CD4-positive, alpha-beta memory T cell (primary cell): ENCODE measurements at regions not wholly inside any gene's neighbourhood (a gene's known extent, or its start where the extent isn't known, plus 50 kb on each side); places are given as distances from the start of the nearest gene placed in this dataset.
A peak's percentile ranks its signal among the peaks of the same experiment; 100 is the strongest.

ENCODE experiments used
- CTCF ChIA-PET: fragments of 350-600 bp; sonication (Branson Sonifier 250); formaldehyde crosslinking; loops from one replicate; lab custom pipeline; 2021; ENCODE audit warnings: inconsistent platforms; ENCODE audit not compliant: partially characterized antibody; lab: Charles Lee
- POLR2A ChIA-PET: fragments of 350-600 bp; sonication (Branson Sonifier 250); formaldehyde crosslinking; loops from one replicate; lab custom pipeline; 2021; ENCODE audit not compliant: partially characterized antibody; lab: Charles Lee
- DNase-seq, 5 donors: peaks; one replicate each; pipeline versions ENCODE4 v3.0.0 to v3.0.0-alpha.2; 2020 to 2022; ENCODE audit warnings: mixed read lengths in 1 of 5
- H3K27ac ChIP-seq: one replicate; pipeline ENCODE4 v1.7.0; 2013; ENCODE audit warnings: low read depth, low read length
- H3K27me3 ChIP-seq: 2 replicates; pipeline ENCODE4 v1.7.0; 2013; ENCODE audit warnings: mild to moderate bottlenecking, low read length, moderate library complexity; ENCODE audit not compliant: insufficient read depth
- H3K36me3 ChIP-seq: 2 replicates; pipeline ENCODE4 v1.7.0; 2013; ENCODE audit warnings: mild to moderate bottlenecking, low read length, moderate library complexity; ENCODE audit not compliant: insufficient read depth
- H3K4me1 ChIP-seq: 2 replicates; pipeline ENCODE4 v1.7.0; 2013; ENCODE audit warnings: mild to moderate bottlenecking, low read length, moderate library complexity; ENCODE audit not compliant: insufficient read depth
- H3K4me3 ChIP-seq, 2 donors: one replicate each; pipeline ENCODE4 v1.7.0; 2013; ENCODE audit warnings: low read length in 2 of 2, mild to moderate bottlenecking in 1 of 2
- H3K9me3 ChIP-seq, 2 donors: one replicate each; pipeline ENCODE4 v1.7.0; 2013; ENCODE audit warnings: low read length in 2 of 2, control low read depth in 1 of 2; ENCODE audit not compliant: control insufficient read depth in 1 of 2
- H3K27ac Mint-ChIP-seq, 7 donors: one replicate each; pipeline ENCODE4 v1.8.0; 2020 to 2021; ENCODE audit warnings: mixed read lengths in 7 of 7, mild to moderate bottlenecking in 6 of 7, inconsistent platforms in 3 of 7, moderate library complexity in 3 of 7
- H3K27me3 Mint-ChIP-seq, 2 donors: one replicate each; pipeline ENCODE4 v1.8.0; 2020 to 2021; ENCODE audit warnings: mixed read lengths in 2 of 2
- H3K36me3 Mint-ChIP-seq, 2 donors: one replicate each; pipeline ENCODE4 v1.8.0; 2020 to 2021; ENCODE audit warnings: mixed read lengths in 2 of 2, inconsistent platforms in 1 of 2, mild to moderate bottlenecking in 1 of 2
- H3K4me1 Mint-ChIP-seq, 4 donors: one replicate each; pipeline ENCODE4 v1.8.0; 2020 to 2021; ENCODE audit warnings: mixed read lengths in 4 of 4, mild to moderate bottlenecking in 1 of 4
- H3K4me3 Mint-ChIP-seq, 8 donors: one replicate each; pipeline ENCODE4 v1.8.0; 2020 to 2021; ENCODE audit warnings: mixed read lengths in 8 of 8, mild to moderate bottlenecking in 7 of 8, moderate library complexity in 6 of 8, inconsistent platforms in 3 of 8
- H3K9me3 Mint-ChIP-seq, 8 donors: one replicate each; pipeline ENCODE4 v1.8.0; 2020 to 2021; ENCODE audit warnings: mixed read lengths in 8 of 8, mild to moderate bottlenecking in 5 of 8, inconsistent platforms in 3 of 8, moderate library complexity in 1 of 8
- intact Hi-C: fragments of 100-400 bp; cut with micrococcal nuclease; formaldehyde crosslinking; loops from one replicate; pipeline ENCODE4 v1.15.1; 2023

GRCh38 chr7:104963378-104963990 is 50.5 kb upstream of the KMT2E start:
- peaks cover 0 to 4% (median 0%) of the 10 kb centered on the region in 8 donors for H3K9me3 Mint-ChIP-seq
- ChIA-PET POLR2A (no interaction called here), CTCF (interaction anchor here (0.8 kb wide), 1 partner anchor 18 kb away, joined by 3 read pairs; no protein-coding TSS in a partner anchor)
- H3K9me3 ChIP-seq, result no peaks in the 10 kb centered on the region
- peaks cover 0 to 16% (median 3%) of the 10 kb centered on the region in 4 donors for H3K4me1 Mint-ChIP-seq
- no peak for DNase-seq
- H3K27ac ChIP-seq, result no peak overlapping the region
- H3K27ac Mint-ChIP-seq, result peak overlapping the region in 3 of 7 donors; percentile 19 to 92 (median 61)
- peaks cover 0 to 11% of the 10 kb centered on the region in 2 donors for H3K36me3 Mint-ChIP-seq
- no peaks in the 10 kb centered on the region for H3K27me3 Mint-ChIP-seq
- intact Hi-C loops, result no loop called here
- no peak overlapping the region for H3K4me3 ChIP-seq
- H3K27me3 ChIP-seq, result no peaks in the 10 kb centered on the region
- no peaks in the 10 kb centered on the region for H3K4me1 ChIP-seq
- no peaks in the 10 kb centered on the region for H3K36me3 ChIP-seq
- H3K4me3 Mint-ChIP-seq, result no peak overlapping the region

- peaks cover 0 to 11% of the 10 kb centered on the region in 2 donors for H3K36me3 Mint-ChIP-seq
- ChIA-PET POLR2A (no interaction called here), CTCF (interaction anchor here (0.8 kb wide), 1 partner anchor 17 kb away, joined by 3 read pairs; no protein-coding TSS in a partner anchor)
- no peaks in the 10 kb centered on the region for H3K9me3 ChIP-seq
- H3K36me3 ChIP-seq, result no peaks in the 10 kb centered on the region
- no peak for DNase-seq
- H3K4me1 Mint-ChIP-seq, result peaks cover 0 to 16% (median 4%) of the 10 kb centered on the region in 4 donors
- H3K27ac ChIP-seq, result no peak overlapping the region
- H3K9me3 Mint-ChIP-seq, result peaks cover 0 to 4% (median 0%) of the 10 kb centered on the region in 8 donors
- no peaks in the 10 kb centered on the region for H3K27me3 ChIP-seq
- no peaks in the 10 kb centered on the region for H3K27me3 Mint-ChIP-seq
- intact Hi-C loops, result no loop called here
- H3K4me3 Mint-ChIP-seq, result no peak overlapping the region
- H3K27ac Mint-ChIP-seq, result peak overlapping the region in 3 of 7 donors; percentile 13 to 92 (median 44)
- H3K4me3 ChIP-seq, result no peak overlapping the region
- H3K4me1 ChIP-seq, result no peaks in the 10 kb centered on the region
These were observed 50.0 kb upstream of the KMT2E start for GRCh38 chr7:104963991-104964385.
